GM18873 (cell line): ENCODE measurements at regions not wholly inside any gene's neighbourhood (a gene's known extent, or its start where the extent isn't known, plus 50 kb on each side); places are given as distances from the start of the nearest gene placed in this dataset.

Experiments
- ATAC-seq: cut with Tn5 transposase; IDR thresholded peaks from one replicate; pipeline ENCODE4 v1.9.1; 2021; ENCODE audit warnings: mild to moderate bottlenecking, moderate library complexity, moderate number of reproducible peaks; ENCODE audit not compliant: unreplicated experiment, low FRiP score

DNA sequence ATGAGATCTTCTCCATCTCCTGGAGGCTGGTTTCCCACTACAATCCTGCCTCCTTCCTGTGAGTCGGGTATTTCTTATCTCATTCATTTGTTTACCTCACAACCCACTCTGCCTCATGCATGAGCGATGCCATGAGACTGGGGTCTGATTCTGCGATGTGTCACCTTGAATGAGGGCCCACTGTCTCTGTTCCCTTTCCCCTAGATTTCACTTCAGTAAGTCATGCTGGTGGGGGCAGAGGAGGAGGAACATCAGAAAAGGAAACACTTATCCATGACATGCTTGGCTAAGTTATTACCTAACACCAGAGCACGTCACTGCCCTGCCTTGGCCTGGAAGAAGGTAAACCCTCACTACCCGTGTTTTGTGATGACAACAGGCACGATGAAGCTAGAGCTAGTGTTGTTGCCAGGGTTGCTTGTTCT, 337.4 kb upstream of the PRDM1 start:
- no peak for ATAC-seq

DNA sequence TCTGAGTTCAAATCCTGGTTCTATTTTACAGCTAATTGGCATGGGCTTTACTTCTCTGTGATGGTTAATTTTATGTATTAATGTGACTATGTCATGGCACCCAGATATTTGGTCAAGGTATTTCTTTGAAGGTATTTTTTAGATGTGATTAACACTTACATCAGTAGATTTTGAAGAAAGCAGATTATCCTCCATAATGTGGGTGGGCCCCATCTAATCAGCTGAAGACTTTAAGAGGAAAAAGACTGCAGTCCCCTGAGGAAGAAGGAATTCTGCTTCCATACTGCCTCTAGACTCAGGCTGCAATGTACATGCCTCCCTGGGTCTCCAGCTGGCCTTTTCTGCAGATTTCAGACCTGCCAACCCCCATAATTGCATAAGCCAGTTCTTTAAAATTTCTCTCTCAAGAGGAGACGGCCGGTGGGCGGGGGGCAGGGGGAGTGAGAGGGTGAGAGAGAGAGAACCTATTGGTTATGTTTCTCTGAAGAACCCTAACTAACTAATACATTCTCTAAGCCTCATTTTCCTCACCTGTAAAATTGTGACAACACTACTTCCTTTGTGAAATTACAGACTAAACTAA, 338.2 kb upstream of the PRDM1 start:
- no peak for ATAC-seq

DNA sequence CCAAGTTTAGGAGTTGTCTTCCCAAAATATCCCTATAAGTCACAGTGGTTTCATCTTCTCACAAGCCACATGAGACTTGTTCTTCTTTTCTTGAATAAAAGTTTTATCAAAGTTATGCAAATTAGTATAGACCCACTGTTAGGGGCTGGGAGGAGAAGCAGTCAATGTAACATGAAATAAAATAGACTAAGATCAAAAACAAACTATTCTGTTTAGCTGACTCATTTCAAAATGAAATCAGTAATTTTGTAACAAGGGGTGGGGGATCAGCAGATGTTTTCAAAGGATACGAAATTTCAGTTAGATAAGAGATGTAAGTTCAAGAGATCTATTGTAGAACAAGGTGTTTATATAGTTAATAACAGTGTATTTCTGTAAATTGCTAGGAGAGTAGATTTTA, 339.6 kb upstream of the PRDM1 start:
- ATAC-seq: no peak

DNA sequence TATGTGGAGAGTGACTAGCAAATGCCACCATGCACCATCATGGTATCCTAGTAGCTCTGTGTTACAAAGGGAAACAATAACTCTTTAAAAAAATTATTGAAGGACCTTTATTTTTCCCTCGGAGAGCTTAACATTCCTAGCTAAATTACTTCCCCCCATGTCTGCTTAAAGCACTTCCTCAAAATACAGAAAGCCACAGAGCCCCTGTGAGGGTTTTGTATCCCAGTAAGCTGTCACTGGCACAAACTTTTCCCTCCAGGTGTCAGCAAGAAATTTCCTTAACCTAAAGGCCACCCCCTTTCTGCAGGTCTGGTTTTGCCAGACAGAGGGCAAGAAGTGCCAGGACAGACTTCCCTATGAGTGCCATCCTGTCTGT, 340.0 kb upstream of the PRDM1 start:
- peak; percentile 10 for ATAC-seq

DNA sequence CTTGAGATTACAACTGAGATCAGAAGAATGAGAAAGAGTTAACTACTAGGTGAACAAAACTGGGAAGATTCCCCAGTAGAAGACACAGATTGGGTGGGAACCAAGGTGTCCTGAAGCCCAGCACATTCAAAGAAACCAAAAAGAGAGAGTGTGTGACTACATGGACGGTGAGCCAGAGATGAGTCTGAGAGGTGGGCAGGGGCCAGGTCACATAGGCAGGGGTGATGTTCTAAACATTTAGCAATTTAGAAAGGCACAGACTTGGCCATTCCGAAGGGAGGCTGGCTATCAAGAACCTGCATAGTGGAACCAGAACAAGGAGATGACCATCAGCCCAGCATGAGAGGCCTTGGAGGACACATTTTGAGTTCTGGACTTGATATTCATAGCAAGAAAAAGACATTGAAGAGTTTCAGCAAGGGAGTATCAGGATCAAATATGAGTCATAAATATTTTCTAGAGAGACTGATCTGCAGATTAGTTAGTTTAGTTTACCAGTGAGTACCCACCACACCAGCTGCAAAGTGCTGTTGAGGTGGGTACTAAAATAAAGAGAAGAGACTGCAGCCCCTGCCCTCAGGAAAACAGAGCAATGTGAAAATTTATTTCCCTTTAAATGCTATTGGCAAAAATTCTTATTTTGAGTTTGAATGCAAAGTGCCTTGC, 340.5 kb upstream of the PRDM1 start:
- peak; percentile 39 for ATAC-seq

DNA sequence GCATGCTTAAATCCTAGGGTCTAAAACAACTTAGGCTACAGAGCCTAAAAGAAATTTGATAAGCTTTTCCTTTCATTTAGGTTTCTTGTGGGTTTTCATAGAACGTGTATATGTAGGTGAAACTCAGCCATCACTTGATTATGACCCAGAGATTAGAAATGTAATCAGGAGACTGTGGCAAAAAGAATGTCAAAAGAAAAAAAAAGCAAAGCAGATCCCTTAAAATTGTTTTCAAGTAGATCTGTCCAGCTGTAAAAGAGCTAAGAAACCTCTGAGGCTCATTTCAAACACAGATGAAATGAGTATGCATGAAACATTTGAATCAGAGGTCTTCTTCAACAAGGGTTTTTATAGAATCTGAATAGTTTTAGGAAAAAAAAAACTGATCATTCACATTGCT, 341.3 kb upstream of the PRDM1 start:
- no peak for ATAC-seq

DNA sequence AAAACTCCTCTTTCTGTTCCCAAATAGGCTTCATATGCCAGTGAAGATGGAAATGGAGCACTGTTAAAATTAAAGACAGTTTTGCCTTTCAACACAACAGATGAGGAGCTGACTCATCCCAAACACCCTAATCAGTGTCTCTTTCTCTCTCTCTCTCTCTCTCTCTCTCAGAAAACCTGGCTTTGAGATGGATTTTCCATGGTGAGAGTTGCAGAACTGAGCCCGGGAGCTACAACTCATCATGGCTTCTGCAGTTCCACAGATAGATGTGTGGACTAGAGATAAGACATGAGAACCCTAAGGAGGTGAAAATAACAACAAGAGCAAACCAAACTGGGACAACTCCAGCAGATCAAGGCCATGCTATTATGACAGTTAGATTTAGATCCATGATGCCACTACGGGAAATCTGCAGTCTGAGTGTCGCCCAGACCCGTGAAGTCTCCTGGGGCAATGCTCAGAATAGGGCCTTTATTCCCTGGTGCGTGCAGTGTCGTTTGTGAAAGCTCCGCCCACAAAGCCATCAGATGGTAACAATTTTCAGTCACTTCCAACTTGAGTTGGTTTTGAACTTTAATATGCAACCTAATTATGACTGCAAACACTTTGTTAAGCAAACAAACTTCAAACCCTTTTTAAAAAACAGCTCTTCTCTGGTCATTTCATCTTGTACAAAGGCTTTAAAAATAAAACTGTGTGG, 338.2 kb upstream of the PREP start:
- no peak for ATAC-seq

DNA sequence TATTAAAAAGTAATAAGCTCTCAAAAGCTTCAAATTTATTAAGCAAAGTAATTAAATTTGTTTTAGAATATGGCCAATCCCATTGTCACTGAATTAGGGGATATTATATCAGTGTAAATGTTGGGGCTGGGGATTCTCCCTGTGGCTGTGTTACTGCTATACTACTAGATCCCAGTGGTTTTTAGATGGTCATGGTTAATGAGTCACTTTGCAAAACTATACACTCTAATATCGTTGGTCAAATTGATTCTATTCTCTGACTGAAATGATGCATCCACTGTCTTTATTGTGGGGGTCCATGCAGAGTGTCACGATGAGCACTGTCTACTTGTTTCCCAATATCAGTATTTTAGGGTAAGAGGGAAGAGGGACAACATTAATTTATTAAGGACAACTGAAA, 336.9 kb upstream of the PREP start:
- no peak for ATAC-seq

DNA sequence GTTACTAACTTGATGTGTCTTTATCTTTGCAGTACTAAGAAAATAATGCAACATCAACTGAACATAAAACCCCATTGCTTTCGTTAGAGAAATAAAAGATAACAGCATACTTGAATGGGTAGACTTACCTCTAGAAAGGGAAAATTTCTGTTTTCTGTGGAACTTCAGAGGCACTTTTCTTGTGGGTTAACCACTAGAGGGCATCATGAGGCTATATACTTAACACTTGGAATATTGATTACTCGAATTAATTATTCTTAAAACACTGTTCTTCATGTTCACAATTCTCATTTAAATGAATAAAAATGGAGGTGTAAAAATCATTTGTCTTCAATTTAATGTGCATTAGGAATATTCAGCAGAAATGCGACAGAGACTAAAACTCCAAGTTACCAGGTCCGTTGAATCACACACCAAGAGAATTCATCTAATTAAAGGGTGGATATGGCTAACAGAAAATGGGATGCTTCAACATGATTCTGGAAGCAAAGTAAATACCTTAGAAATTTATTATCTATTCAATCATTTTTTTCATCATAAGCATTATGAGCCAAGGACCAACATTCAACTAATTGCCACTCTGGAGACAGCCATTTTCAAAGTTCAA, 330.8 kb upstream of the PREP start:
- no peak for ATAC-seq

DNA sequence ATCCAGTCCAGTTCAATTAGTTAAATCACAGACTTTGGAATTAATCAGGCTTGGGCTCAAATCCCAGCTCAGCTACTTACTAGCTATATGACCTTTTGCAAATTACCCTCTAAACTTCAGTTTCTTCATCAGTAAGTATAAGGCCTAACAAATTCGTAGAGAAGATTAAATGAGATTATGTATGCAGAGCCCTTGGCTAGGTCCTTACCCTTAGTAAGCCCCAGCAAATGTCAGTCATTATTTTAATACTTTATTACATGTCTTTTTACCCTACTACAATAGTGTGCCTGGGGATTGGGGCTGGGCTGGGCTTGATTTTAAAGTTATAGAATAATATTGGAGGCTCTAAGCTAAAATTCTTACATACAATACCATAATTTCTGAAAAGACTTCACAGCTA, 326.1 kb upstream of the PREP start:
- ATAC-seq: no peak

DNA sequence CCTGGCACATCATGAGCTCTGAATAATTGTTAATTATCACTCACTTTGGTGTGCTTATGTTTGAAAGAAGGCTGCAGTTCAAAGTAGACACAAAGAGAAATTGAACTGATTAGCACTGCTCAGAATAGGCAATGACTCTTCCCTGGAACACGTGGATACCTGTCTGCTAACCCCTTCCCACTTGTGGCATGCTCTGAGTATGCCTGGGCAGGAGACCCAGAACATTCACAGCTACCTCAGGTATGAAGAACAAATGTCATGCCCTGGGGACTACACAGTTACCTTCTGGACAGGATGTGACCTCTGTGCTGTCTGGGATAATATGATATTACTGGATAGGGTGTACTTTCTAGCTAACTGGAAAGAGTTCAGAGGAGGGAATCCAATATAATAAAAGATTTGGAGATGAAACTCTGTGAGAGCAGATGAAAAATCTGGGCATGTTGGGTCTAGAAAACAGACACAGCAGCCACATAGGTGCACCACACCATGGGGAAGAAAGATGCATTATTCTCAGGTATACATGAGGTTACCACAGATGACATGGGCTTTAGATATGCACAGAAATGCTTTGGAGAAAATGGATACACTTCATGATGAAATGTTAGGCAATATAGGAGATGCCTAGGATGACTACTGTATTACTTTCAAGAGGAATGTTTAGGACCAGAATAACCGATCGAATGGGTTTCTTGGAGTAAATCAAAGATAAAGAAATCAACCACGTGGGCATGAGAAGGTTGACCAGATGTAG, 324.2 kb upstream of the PREP start:
- no peak for ATAC-seq

DNA sequence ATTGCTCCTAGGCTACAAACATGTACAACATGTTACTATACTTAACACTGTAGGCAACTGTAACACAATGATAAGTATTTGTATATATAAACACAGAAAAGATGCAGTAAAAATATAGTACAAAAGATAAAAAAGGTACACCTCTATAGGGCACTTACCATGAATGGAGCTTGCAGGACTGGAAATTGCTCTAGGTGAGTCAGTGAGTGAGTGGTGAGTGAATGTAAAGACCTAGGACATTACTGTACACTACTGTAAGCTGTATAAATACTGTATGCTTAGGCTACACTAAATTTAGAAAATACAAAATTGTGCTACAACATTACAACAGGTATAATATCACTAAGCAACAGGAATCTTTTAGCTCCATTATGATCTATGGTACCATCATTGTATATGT, 312.0 kb upstream of the PREP start:
- ATAC-seq: no peak

DNA sequence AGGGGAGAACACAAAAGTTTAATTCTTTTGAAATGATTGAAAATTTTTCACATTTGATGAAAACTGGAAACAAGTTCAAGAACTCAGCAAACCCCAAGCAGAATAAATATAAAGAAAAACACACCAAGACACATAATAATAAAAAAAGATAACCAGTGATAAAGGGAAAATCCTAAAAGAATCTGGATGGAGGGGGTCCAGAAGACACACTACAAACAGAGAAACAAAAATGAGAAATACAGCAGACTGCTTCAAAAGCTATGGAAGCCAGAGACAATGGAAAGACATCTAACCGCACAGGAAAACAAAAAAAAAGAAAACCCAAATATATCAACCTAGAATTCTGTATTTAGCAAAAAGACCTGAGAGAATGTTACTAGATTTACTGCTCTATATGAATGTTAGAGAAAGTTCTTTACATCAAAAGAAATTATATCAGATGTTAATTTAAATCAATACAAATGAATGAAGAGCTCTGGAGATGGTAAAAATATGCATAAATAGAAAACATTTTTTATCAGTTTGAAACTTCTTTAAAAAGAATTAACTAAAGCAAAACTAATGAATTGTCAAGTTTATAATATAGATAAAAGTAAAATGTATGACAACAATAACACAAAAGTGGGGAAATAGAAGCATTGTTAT, 310.7 kb upstream of the PREP start:
- ATAC-seq: no peak

DNA sequence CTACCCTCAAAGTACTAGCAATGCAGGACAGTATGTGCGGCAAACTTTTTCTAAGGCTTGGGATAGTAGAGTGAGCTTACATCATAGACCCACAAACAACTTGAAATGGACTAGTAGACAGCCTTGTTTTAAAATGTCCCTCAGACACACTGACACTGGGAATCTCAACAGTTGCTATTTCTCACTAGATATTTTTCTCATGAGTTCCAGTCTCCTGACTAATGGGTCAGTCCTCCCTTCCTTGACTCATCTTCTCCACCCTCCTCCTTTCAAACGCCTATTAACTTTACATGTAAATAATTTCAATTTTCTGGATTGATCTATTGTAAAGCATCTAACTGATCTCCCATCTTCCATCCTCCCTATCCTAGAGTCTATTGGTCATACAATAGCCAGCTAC, 308.3 kb upstream of the PREP start:
- ATAC-seq: no peak

DNA sequence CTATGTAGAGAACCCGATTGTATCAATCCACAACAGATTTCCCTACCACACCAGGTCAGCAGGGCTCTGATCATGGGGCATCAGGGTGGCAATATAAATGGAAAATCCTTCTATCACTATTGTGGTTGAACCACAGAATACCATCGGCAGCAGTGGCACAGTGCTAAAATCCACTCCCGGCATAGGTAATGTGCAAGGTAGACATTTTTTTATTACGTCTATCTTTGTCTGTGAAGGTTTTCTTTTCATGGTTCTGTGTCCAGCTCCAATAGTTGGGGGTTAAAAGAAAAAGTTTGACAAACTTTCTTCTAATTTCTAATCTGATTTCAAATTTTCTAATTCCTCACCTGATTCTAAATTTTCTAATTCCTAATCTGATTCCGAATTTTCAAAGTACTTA, 302.7 kb upstream of the PREP start:
- no peak for ATAC-seq

DNA sequence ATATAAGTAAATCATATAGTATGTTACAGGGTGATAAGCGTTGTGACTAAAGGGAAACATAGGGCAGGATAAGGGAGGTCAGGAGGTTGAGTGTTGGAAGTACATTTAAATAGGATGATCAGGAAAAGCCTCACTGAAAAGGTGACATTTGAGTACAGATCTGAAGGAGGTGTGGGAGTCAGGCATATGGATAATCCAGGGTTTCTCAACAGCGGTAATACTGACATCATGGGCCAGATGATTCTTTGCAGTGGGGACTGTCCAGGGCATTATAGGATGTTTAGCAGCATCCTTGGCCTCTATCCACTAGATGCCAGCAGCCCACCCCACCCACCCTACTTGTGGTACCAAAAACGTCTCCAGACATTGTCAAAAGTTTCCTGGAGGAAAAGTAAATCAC, 292.6 kb upstream of the PREP start:
- ATAC-seq: no peak

DNA sequence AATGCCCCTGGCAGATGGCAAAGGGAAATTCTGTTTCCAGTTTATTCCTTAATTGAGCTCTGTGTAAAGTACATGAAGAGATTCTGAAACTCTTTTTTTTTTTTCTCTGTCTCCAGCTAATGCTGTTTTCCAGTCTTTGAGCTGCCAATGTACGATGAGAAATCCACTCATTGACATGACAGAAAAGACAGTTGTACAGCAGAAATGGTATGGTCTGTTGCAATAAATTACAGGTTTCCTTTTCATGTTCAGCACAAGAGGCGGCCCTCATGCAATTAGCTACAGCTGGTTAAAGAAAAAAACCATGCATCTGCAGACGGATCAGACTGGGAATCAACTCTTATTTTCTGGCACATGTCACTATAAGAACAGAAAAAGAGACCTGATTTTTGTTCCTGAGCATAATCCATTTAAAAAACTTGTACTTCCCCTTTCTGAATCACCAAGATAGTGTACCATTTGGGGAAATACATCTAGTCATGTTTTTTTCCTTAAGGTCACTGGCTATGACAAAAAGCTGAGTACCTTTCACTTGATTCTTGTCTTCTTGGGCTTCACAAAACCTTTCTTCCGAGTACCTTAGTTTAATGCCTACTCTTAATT, 289.8 kb upstream of the PREP start:
- no peak for ATAC-seq

DNA sequence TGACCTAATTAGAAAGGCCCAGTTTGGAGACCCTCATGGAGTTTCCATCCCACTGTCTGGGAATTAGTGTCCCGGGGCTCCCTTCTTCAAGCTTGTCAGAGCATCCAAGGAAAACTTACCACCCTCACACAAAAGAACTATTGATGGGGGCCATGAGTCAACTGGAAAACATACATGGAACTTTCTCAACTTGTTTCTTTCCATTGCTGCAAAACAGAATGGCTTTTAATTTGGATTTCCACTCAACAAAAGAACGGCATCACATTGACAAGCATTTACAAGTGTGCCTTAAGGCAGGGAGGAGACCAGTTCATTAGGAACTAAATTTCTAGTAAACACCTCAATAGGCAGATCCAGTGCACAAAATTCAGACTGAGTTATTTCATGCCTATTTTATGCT, 289.1 kb upstream of the PREP start:
- no peak for ATAC-seq

DNA sequence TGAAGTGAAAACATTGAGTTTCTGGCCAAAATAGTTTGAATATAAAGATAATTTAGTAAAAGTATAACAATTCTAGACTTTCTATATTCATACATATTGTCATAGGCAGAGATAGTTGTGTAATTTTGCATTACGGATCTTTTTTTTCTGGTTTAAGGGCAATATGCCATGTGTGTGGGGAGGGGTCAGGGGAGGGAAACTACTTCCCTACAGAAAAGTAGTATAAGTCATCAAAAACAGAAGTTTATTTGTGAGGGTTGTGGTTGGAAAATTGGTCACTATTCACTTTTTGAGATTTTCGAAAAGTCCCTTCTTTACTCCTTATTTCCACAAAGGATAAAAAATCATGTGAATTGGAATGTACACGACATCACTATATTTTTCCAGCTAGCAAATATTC, 288.2 kb upstream of the PREP start:
- ATAC-seq: no peak

DNA sequence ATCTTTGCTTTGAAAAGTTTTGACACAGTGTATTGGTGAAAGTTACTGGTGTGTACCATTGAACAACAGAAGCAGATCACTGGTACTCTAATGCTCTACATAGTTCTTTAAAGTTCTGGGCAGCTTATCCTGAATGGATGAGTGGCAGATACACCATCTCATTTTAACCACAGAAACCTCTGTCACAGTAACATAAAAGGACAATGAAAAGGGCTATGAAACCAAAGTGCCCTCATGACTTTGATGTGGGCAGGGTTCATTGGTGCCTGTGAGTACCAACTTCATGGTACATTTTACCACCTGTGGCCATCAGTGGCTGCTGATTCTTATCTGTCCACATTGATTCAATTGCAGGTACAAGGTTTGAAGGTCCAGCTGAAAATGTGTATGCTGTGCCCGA, 285.7 kb upstream of the PREP start:
- ATAC-seq: no peak
